ENCODE measurements at regions not wholly inside any gene's neighbourhood (a gene's known extent, or its start where the extent isn't known, plus 50 kb on each side); places are given as distances from the start of the nearest gene placed in this dataset.

DNA sequence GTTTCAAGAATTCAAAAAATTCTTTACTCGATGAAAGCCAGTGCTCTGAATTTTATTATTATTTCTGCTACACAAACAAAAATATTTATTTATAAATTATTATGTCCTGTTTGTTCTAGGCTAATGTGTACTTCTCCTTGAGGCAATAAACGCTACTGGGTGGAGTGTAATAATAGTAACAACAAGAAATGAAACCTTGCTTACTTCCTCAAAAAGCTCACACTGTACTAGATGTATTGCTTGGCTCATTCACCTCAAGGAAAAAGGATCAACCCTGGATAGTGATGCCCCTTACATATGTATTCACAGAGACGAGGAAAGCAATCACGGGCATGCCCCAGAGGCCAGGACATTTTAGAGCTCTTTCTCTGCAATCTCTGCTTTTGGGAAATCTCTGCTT is 685.6 kb upstream of the NXPH2 start (continued):
- no peak for TF ChIP-seq JUND (IDR thresholded peaks at IDR 0.05)
- TF ChIP-seq NRF1 (IDR thresholded peaks at IDR 0.05; ENCODE audit: low read depth, low read length) = no peak

DNA sequence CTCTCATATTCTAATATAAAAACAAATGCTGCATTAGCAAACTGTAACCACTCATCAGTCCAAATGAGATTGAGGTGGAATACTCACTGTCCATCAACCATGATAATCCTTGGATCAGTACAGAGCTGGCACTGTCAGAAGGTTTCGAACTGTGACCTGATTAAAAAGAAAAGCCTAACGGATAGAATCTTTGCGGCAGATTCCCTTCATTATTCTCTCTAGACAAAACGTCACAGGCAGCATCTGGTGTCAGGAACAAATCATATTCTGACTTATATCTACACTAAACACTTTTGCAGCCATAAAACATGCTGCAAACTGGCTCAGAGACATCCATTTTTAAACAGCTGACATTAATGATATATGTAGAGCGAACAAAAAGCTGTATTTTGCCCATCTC is 677.7 kb upstream of the NXPH2 start:
- no peaks in the 10 kb centered on the region for H3F3A ChIP-seq (replicated peaks; ENCODE audit: insufficient read depth)
- no peak overlapping the region for H2AFZ ChIP-seq (ENCODE audit: low read depth)
- H3K9me3 ChIP-seq = no peaks in the 10 kb centered on the region
- no peak for TF ChIP-seq RXRA (IDR thresholded peaks at IDR 0.05; ENCODE audit: borderline replicate concordance, low read depth)
- no peak overlapping the region for H3K9ac ChIP-seq
- no peaks in the 10 kb centered on the region for H3K9me2 ChIP-seq
- H3K27ac ChIP-seq (ENCODE audit: low read depth in 2 of 2, low read length in 1 of 2) = no peak overlapping the region
- no peak overlapping the region for H3K4me2 ChIP-seq
- ChIA-PET CTCF (no interaction called here), POLR2A (no interaction called here)
- H3K36me3 ChIP-seq (replicated peaks in 1 of 2; ENCODE audit: control insufficient read depth in 1 of 2, insufficient read depth in 2 of 2, low read length in 1 of 2) = no peaks in the 10 kb centered on the region
- no peaks in the 10 kb centered on the region for H3K79me2 ChIP-seq (ENCODE audit: insufficient read depth)
- WGBS (ENCODE audit: low lambda C conversion rate) = 49% methylated on average over 5 of the region's 5 CpGs
- no peak for DNase-seq
- H4K20me1 ChIP-seq (ENCODE audit: insufficient read depth) = no peaks in the 10 kb centered on the region
- no peaks in the 10 kb centered on the region for H3K4me1 ChIP-seq (ENCODE audit: control insufficient read depth in 1 of 2, insufficient read depth in 2 of 2, low read depth in 1 of 2, low read length in 1 of 2)
- no peak overlapping the region for H3K4me3 ChIP-seq (ENCODE audit: low read depth in 2 of 2, low read length in 1 of 2)
- no peaks in the 10 kb centered on the region for H3K27me3 ChIP-seq (ENCODE audit: insufficient read depth)

DNA sequence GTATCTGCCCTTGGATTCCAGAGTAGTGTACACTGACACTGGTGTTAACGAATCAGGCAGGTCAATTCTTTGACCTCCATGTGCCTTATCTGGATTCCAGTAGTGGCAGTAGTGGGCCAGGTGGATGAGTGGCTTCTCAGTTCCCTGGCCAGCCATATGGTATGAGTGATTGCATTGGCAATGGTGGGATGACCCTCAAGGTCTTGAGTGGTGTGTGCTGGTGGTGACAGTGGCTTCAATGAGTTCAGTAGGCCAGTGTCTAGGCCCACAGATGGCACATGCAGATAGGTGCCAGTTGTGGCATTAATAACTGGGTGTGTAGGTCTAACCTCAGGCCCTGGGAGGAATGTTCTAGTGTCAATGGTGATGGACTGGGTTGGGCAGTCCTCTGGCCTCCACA is 674.1 kb upstream of the NXPH2 start:
- WGBS (ENCODE audit: low lambda C conversion rate) = 17% methylated on average over 1 of the region's 1 CpG

More for the DNA sequence above, 674.1 kb upstream of the NXPH2 start:
- CTCF ChIA-PET = interaction anchor here (0.9 kb wide), 1 partner anchor 10 kb away, joined by 3 read pairs; no protein-coding TSS in a partner anchor
- Histone ChIP-seq H4K20me1 (ENCODE audit: insufficient read depth) (no peaks in the 10 kb centered on the region), H3K79me2 (ENCODE audit: insufficient read depth) (no peaks in the 10 kb centered on the region), H3K9ac (no peak overlapping the region), H3K9me3 (no peaks in the 10 kb centered on the region), H3K27ac (ENCODE audit: low read depth in 2 of 2, low read length in 1 of 2) (no peak overlapping the region), H3K36me3 (replicated peaks in 1 of 2; ENCODE audit: control insufficient read depth in 1 of 2, insufficient read depth in 2 of 2, low read length in 1 of 2) (no peaks in the 10 kb centered on the region), H3F3A (replicated peaks; ENCODE audit: insufficient read depth) (no peaks in the 10 kb centered on the region), H3K4me1 (ENCODE audit: control insufficient read depth in 1 of 2, insufficient read depth in 2 of 2, low read depth in 1 of 2, low read length in 1 of 2) (no peaks in the 10 kb centered on the region), H2AFZ (ENCODE audit: low read depth) (no peak overlapping the region), H3K4me2 (no peak overlapping the region), H3K27me3 (ENCODE audit: insufficient read depth) (no peaks in the 10 kb centered on the region), H3K4me3 (ENCODE audit: low read depth in 2 of 2, low read length in 1 of 2) (no peak overlapping the region), H3K9me2 (no peaks in the 10 kb centered on the region)
- no peak for DNase-seq
- TF ChIP-seq TEAD4 (IDR thresholded peaks at IDR 0.05; ENCODE audit: borderline replicate concordance, insufficient read depth) (no peak), GABPA (IDR thresholded peaks at IDR 0.05; ENCODE audit: low read depth) (no peak), JUND (IDR thresholded peaks at IDR 0.05) (no peak), RCOR1 (IDR thresholded peaks at IDR 0.05; ENCODE audit: low read length) (no peak), GATA2 (CRISPR knock-in tag; IDR thresholded peaks at IDR 0.05) (no peak), FOXM1 (IDR thresholded peaks at IDR 0.05; ENCODE audit: low read depth) (no peak), SIN3A (IDR thresholded peaks at IDR 0.05; ENCODE audit: borderline replicate concordance, low read depth, low read length) (no peak), NFIC (IDR thresholded peaks at IDR 0.05; ENCODE audit: borderline replicate concordance) (no peak), CHD2 (IDR thresholded peaks at IDR 0.05; ENCODE audit: low read length, partially characterized antibody) (no peak), FOXJ3 (CRISPR knock-in tag; IDR thresholded peaks at IDR 0.05) (no peak)
- TF ChIP-seq, protein P1, sequence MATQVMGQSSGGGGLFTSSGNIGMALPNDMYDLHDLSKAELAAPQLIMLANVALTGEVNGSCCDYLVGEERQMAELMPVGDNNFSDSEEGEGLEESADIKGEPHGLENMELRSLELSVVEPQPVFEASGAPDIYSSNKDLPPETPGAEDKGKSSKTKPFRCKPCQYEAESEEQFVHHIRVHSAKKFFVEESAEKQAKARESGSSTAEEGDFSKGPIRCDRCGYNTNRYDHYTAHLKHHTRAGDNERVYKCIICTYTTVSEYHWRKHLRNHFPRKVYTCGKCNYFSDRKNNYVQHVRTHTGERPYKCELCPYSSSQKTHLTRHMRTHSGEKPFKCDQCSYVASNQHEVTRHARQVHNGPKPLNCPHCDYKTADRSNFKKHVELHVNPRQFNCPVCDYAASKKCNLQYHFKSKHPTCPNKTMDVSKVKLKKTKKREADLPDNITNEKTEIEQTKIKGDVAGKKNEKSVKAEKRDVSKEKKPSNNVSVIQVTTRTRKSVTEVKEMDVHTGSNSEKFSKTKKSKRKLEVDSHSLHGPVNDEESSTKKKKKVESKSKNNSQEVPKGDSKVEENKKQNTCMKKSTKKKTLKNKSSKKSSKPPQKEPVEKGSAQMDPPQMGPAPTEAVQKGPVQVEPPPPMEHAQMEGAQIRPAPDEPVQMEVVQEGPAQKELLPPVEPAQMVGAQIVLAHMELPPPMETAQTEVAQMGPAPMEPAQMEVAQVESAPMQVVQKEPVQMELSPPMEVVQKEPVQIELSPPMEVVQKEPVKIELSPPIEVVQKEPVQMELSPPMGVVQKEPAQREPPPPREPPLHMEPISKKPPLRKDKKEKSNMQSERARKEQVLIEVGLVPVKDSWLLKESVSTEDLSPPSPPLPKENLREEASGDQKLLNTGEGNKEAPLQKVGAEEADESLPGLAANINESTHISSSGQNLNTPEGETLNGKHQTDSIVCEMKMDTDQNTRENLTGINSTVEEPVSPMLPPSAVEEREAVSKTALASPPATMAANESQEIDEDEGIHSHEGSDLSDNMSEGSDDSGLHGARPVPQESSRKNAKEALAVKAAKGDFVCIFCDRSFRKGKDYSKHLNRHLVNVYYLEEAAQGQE (IDR thresholded peaks at IDR 0.05; ENCODE audit: low read depth, low read length) = no peak
- TF ChIP-seq, protein P2, sequence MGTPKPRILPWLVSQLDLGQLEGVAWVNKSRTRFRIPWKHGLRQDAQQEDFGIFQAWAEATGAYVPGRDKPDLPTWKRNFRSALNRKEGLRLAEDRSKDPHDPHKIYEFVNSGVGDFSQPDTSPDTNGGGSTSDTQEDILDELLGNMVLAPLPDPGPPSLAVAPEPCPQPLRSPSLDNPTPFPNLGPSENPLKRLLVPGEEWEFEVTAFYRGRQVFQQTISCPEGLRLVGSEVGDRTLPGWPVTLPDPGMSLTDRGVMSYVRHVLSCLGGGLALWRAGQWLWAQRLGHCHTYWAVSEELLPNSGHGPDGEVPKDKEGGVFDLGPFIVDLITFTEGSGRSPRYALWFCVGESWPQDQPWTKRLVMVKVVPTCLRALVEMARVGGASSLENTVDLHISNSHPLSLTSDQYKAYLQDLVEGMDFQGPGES (IDR thresholded peaks at IDR 0.05; ENCODE audit: low read depth, low read length) = no peak
- TF ChIP-seq, protein P3, sequence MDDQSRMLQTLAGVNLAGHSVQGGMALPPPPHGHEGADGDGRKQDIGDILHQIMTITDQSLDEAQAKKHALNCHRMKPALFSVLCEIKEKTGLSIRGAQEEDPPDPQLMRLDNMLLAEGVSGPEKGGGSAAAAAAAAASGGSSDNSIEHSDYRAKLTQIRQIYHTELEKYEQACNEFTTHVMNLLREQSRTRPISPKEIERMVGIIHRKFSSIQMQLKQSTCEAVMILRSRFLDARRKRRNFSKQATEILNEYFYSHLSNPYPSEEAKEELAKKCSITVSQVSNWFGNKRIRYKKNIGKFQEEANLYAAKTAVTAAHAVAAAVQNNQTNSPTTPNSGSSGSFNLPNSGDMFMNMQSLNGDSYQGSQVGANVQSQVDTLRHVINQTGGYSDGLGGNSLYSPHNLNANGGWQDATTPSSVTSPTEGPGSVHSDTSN (IDR thresholded peaks at IDR 0.05) = no peak
- POLR2A ChIA-PET = no interaction called here

Measured in SK-N-SH (cell line).